Mesendoderm (in vitro differentiated cells): ENCODE measurements at regions not wholly inside any gene's neighbourhood (a gene's known extent, or its start where the extent isn't known, plus 50 kb on each side); places are given as distances from the start of the nearest gene placed in this dataset.

Source experiments
- DNase-seq: peaks from one replicate; pipeline ENCODE4 v3.0.0; 2013
- H2AK5ac ChIP-seq: 2 replicates; pipeline ENCODE4 v1.6.1; 2013; ENCODE audit warnings: low read length, inconsistent platforms
- H2BK120ac ChIP-seq: 2 replicates; pipeline ENCODE4 v1.6.1; 2013; ENCODE audit warnings: low read depth, mild to moderate bottlenecking, low read length, moderate library complexity, mixed read lengths
- H2BK15ac ChIP-seq: replicated peaks from 2 replicates; pipeline ENCODE4 v1.6.1; 2013; ENCODE audit warnings: low read depth, mild to moderate bottlenecking, moderate library complexity
- H2BK5ac ChIP-seq: 2 replicates; pipeline ENCODE4 v1.6.1; 2013; ENCODE audit warnings: low read length, inconsistent platforms
- H3K18ac ChIP-seq: 2 replicates; pipeline ENCODE4 v1.6.1; 2013; ENCODE audit warnings: mild to moderate bottlenecking, low read length, mixed read lengths
- H3K23ac ChIP-seq: one replicate; pipeline ENCODE4 v1.6.1; 2013; ENCODE audit warnings: low read length
- H3K27ac ChIP-seq: 2 replicates; pipeline ENCODE4 v1.5.1; 2013; ENCODE audit warnings: low read depth, mild to moderate bottlenecking, inconsistent platforms, low read length, moderate library complexity
- H3K27me3 ChIP-seq: 2 replicates; pipeline ENCODE4 v1.6.1; 2013; ENCODE audit warnings: low read length, control low read depth, mild to moderate bottlenecking, inconsistent platforms; ENCODE audit not compliant: insufficient read depth, poor library complexity
- H3K36me3 ChIP-seq: 2 replicates; pipeline ENCODE4 v1.6.1; 2013; ENCODE audit warnings: low read length, inconsistent platforms; ENCODE audit not compliant: control insufficient read depth, insufficient read depth
- H3K4ac ChIP-seq: one replicate; pipeline ENCODE4 v1.6.1; 2013; ENCODE audit warnings: low read depth, mild to moderate bottlenecking, low read length, moderate library complexity
- H3K4me1 ChIP-seq: 2 replicates; pipeline ENCODE4 v1.6.1; 2013; ENCODE audit warnings: low read depth, low read length, inconsistent platforms; ENCODE audit not compliant: control insufficient read depth
- H3K4me2 ChIP-seq: 2 replicates; pipeline ENCODE4 v1.6.1; 2013; ENCODE audit warnings: low read length
- H3K4me3 ChIP-seq: 2 replicates; pipeline ENCODE4 v1.5.1; 2013; ENCODE audit warnings: mild to moderate bottlenecking, low read length
- H3K56ac ChIP-seq: one replicate; pipeline ENCODE4 v1.6.1; 2013; ENCODE audit warnings: low read length
- H3K79me1 ChIP-seq: 2 replicates; pipeline ENCODE4 v1.6.1; 2013; ENCODE audit warnings: low read length, inconsistent platforms
- H3K79me2 ChIP-seq: 2 replicates; pipeline ENCODE4 v1.6.1; 2013; ENCODE audit warnings: mild to moderate bottlenecking, low read length; ENCODE audit not compliant: control insufficient read depth, insufficient read depth
- H3K9ac ChIP-seq: 2 replicates; pipeline ENCODE4 v1.6.1; 2013; ENCODE audit warnings: low read length, inconsistent platforms
- H4K5ac ChIP-seq: one replicate; pipeline ENCODE4 v1.6.1; 2013; ENCODE audit warnings: low read length
- H4K8ac ChIP-seq: one replicate; pipeline ENCODE4 v1.6.1; 2013; ENCODE audit warnings: low read depth, mild to moderate bottlenecking, control low read depth, low read length, moderate library complexity
- WGBS: extraction: QIAGEN DNeasy Blood & Tissue Kit; methylation state at CpG from one replicate; pipeline ENCODE4 v1.1.7; 2013; ENCODE audit warnings: low lambda C conversion rate, missing lambda C conversion rate; ENCODE audit not compliant: insufficient coverage; ENCODE audit errors: extremely low coverage; 5-methylcytosine and 5-hydroxymethylcytosine counted together

- Histone ChIP-seq H3K23ac (no peak overlapping the region), H3K4ac (no peak overlapping the region), H3K36me3 (no peaks in the 10 kb centered on the region), H3K79me1 (no peaks in the 10 kb centered on the region), H4K5ac (no peak overlapping the region), H3K4me1 (no peaks in the 10 kb centered on the region), H3K56ac (no peak overlapping the region), H3K27me3 (no peaks in the 10 kb centered on the region), H3K4me2 (no peak overlapping the region), H2BK15ac (no peak overlapping the region), H3K27ac (no peak overlapping the region), H3K4me3 (no peak overlapping the region), H3K9ac (no peak overlapping the region), H2BK120ac (no peak overlapping the region), H3K79me2 (no peaks in the 10 kb centered on the region), H4K8ac (no peak overlapping the region), H2AK5ac (no peak overlapping the region), H3K18ac (no peak overlapping the region), H2BK5ac (no peak overlapping the region)
- no peak for DNase-seq
Measured at GRCh38 chr4:33711826-33712225, 2532.5 kb downstream of the ARAP2 start.

DNA sequence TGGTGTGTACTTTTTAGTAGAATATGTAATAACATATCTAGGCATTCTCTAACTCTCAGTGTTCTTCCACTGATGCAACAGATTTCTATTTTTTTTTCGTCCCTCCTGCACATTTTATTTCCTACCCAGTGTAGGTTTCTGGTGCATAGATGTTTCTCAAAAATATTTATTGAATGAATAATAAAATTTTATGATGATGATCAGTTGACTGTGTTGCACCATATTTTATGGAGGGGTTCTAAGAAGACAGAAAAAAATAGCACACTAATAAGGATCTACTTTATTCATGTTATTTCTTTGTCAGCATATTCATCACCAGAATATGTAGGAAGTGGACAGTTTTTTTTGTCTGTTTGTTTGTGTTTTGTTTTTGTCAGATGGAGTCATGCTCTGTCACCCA, 2529.3 kb downstream of the ARAP2 start:
- no peak overlapping the region for H4K5ac ChIP-seq
- H2BK120ac ChIP-seq: no peak overlapping the region
- no peaks in the 10 kb centered on the region for H3K79me1 ChIP-seq
- H3K36me3 ChIP-seq: no peaks in the 10 kb centered on the region
- H3K79me2 ChIP-seq: no peaks in the 10 kb centered on the region
- H2AK5ac ChIP-seq: no peak overlapping the region
- no peak overlapping the region for H3K4me3 ChIP-seq
- DNase-seq: no peak
- WGBS: no CpG with 5 or more reads among the region's 1 CpG
- H3K56ac ChIP-seq: no peak overlapping the region
- no peak overlapping the region for H3K4me2 ChIP-seq
- H3K4me1 ChIP-seq: no peaks in the 10 kb centered on the region
- H4K8ac ChIP-seq: no peak overlapping the region
- H2BK5ac ChIP-seq: no peak overlapping the region
- no peak overlapping the region for H3K27ac ChIP-seq
- H3K4ac ChIP-seq: no peak overlapping the region
- no peak overlapping the region for H2BK15ac ChIP-seq
- no peaks in the 10 kb centered on the region for H3K27me3 ChIP-seq
- no peak overlapping the region for H3K18ac ChIP-seq
- no peak overlapping the region for H3K9ac ChIP-seq
- no peak overlapping the region for H3K23ac ChIP-seq

- Histone ChIP-seq H2BK5ac (no peak overlapping the region), H3K4me2 (no peak overlapping the region), H3K9ac (no peak overlapping the region), H2BK120ac (no peak overlapping the region), H3K79me2 (no peaks in the 10 kb centered on the region), H3K4me3 (no peak overlapping the region), H2BK15ac (no peak overlapping the region), H3K4ac (no peak overlapping the region), H3K27ac (no peak overlapping the region), H3K18ac (no peak overlapping the region), H3K4me1 (no peaks in the 10 kb centered on the region), H3K56ac (no peak overlapping the region), H4K8ac (no peak overlapping the region), H3K36me3 (no peaks in the 10 kb centered on the region), H3K23ac (no peak overlapping the region), H3K27me3 (no peaks in the 10 kb centered on the region), H4K5ac (no peak overlapping the region), H3K79me1 (no peaks in the 10 kb centered on the region), H2AK5ac (no peak overlapping the region)
- WGBS: no CpG with 5 or more reads among the region's 4 CpGs
- DNase-seq: no peak
Measured at GRCh38 chr4:33715841-33716395, 2528.4 kb downstream of the ARAP2 start.

- H3K79me1 ChIP-seq: no peaks in the 10 kb centered on the region
- H4K8ac ChIP-seq: no peak overlapping the region
- no peak overlapping the region for H2AK5ac ChIP-seq
- H2BK15ac ChIP-seq: no peak overlapping the region
- H3K27me3 ChIP-seq: no peaks in the 10 kb centered on the region
- no peak overlapping the region for H3K4ac ChIP-seq
- WGBS: no CpG with 5 or more reads among the region's 2 CpGs
- no peak overlapping the region for H2BK5ac ChIP-seq
- no peak overlapping the region for H3K9ac ChIP-seq
- no peak overlapping the region for H3K4me2 ChIP-seq
- H3K23ac ChIP-seq: no peak overlapping the region
- H3K79me2 ChIP-seq: no peaks in the 10 kb centered on the region
- H3K27ac ChIP-seq: no peak overlapping the region
- H3K56ac ChIP-seq: no peak overlapping the region
- no peaks in the 10 kb centered on the region for H3K36me3 ChIP-seq
- H3K18ac ChIP-seq: no peak overlapping the region
- no peak for DNase-seq
- H4K5ac ChIP-seq: no peak overlapping the region
- H3K4me1 ChIP-seq: no peaks in the 10 kb centered on the region
- no peak overlapping the region for H2BK120ac ChIP-seq
- no peak overlapping the region for H3K4me3 ChIP-seq
Measured at GRCh38 chr4:33722254-33722653, 2522.1 kb downstream of the ARAP2 start.

DNA sequence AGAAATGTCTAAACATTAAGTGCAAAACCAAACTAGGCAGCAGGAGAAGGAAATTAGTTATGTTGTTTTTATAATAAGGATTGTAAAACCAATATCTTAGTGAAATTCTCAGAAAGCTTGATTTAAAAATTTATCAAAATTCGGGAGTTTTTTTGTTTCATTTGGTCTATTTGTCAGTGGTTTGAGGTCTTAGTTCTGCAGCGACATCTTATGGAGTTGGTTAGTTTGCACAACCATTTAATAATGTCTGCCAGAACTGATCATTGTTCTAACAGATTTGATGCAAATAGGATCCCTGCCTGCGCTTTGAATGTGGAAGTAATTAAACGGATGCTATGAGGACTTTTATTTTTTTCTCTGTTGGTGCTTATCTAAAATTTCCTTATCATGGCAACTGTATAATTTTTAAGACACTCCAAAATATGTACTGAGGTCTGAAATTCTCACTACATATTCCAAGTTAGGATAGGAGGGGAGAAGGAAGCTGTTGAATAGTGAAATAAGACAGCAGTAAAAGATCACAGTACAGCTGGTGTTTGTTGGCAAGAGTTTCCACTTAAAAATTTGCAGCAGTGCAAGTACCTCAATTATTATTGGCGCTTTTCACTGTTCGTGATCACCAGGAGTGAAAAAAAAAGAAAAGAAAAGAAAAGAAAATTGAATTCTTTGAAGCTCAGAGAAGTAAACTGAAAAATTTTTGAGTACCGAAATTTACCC, 2521.4 kb downstream of the ARAP2 start:
- Histone ChIP-seq H3K9ac (no peak overlapping the region), H4K5ac (no peak overlapping the region), H2BK15ac (no peak overlapping the region), H3K79me2 (no peaks in the 10 kb centered on the region), H2BK120ac (no peak overlapping the region), H3K27me3 (no peaks in the 10 kb centered on the region), H3K18ac (no peak overlapping the region), H2BK5ac (no peak overlapping the region), H3K79me1 (no peaks in the 10 kb centered on the region), H4K8ac (no peak overlapping the region), H2AK5ac (no peak overlapping the region), H3K4me3 (no peak overlapping the region), H3K4me1 (no peaks in the 10 kb centered on the region), H3K23ac (no peak overlapping the region), H3K27ac (no peak overlapping the region), H3K4me2 (no peak overlapping the region), H3K36me3 (no peaks in the 10 kb centered on the region), H3K4ac (no peak overlapping the region), H3K56ac (no peak overlapping the region)
- 100% methylated on average over 1 of the region's 7 CpGs for WGBS
- no peak for DNase-seq

DNA sequence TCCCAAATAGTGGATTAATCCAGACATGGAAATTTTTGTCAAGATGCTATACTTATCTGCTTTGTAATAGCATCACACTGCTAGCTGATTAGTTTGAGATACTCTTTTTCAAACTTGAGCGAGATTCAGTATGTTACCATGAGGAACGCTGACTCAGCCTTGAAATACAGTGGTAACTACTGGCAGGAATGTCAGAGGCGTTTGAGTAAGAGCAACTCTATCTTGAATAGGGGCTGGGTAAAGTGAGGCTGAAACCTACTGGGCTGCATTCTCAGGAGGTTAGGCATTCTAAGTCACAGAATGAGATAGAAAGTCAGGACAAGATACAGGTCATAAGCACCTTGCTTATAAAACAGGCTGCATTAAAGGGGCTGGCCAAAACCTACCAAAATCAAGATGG, 2519.6 kb downstream of the ARAP2 start:
- H2BK120ac ChIP-seq: no peak overlapping the region
- H4K5ac ChIP-seq: no peak overlapping the region
- H3K23ac ChIP-seq: no peak overlapping the region
- H3K27ac ChIP-seq: no peak overlapping the region
- peak; percentile 74 for DNase-seq
- no peak overlapping the region for H3K56ac ChIP-seq
- no peak overlapping the region for H3K4me3 ChIP-seq
- H2BK5ac ChIP-seq: no peak overlapping the region
- no peak overlapping the region for H2AK5ac ChIP-seq
- no peak overlapping the region for H4K8ac ChIP-seq
- no peak overlapping the region for H3K9ac ChIP-seq
- no peaks in the 10 kb centered on the region for H3K4me1 ChIP-seq
- H3K18ac ChIP-seq: no peak overlapping the region
- H2BK15ac ChIP-seq: no peak overlapping the region
- no peaks in the 10 kb centered on the region for H3K79me2 ChIP-seq
- no peak overlapping the region for H3K4me2 ChIP-seq
- no peaks in the 10 kb centered on the region for H3K79me1 ChIP-seq
- no CpG with 5 or more reads among the region's 3 CpGs for WGBS
- H3K4ac ChIP-seq: no peak overlapping the region
- H3K36me3 ChIP-seq: no peaks in the 10 kb centered on the region
- H3K27me3 ChIP-seq: no peaks in the 10 kb centered on the region
